Skin epidermis (tissue), 12 donors: ENCODE measurements at regions not wholly inside any gene's neighbourhood (a gene's known extent, or its start where the extent isn't known, plus 50 kb on each side); places are given as distances from the start of the nearest gene placed in this dataset.
"Not testable (repeated sequence)": the region's sequence is repeated elsewhere in the genome, so short reads cannot be mapped to it uniquely, and the experiment has no call there.

ENCODE experiments used
- H3K27ac ChIP-seq, 21 experiments: fragments of 200-600 bp; sonication (generic) in 11 of 21; one replicate each; pipeline ENCODE4 v1.5.0; 2020; ENCODE audit warnings: mild to moderate bottlenecking in 3 of 21, inconsistent platforms in 2 of 21, moderate library complexity in 2 of 21
- H3K4me3 ChIP-seq, 7 experiments: fragments of 200-600 bp; sonication (generic) in 2 of 7; one replicate each; pipeline ENCODE4 v1.5.0; 2020; ENCODE audit warnings: inconsistent platforms in 2 of 7, mild to moderate bottlenecking in 2 of 7, moderate library complexity in 1 of 7

- H3K27ac ChIP-seq = no peak overlapping the region
- no peak overlapping the region for H3K4me3 ChIP-seq
Observed at GRCh38 chr12:33670284-33670683, 230.7 kb upstream of the SYT10 start.

- H3K4me3 ChIP-seq = no peak overlapping the region
- H3K27ac ChIP-seq = no peak overlapping the region
Observed at GRCh38 chr12:33671676-33672075, 232.1 kb upstream of the SYT10 start.

GRCh38 chr12:33672836-33673577, 233.4 kb upstream of the SYT10 start:
- Histone ChIP-seq H3K27ac (no peak overlapping the region), H3K4me3 (no peak overlapping the region)

- H3K27ac ChIP-seq = no peak overlapping the region
Observed at GRCh38 chr12:33676866-33677265, 237.2 kb upstream of the SYT10 start.

GRCh38 chr12:33678221-33678964, 238.8 kb upstream of the SYT10 start:
- Histone ChIP-seq H3K4me3 (no peak overlapping the region), H3K27ac (no peak overlapping the region)

More at GRCh38 chr12:33676866-33677265, 237.2 kb upstream of the SYT10 start:
- no peak overlapping the region for H3K4me3 ChIP-seq

GRCh38 chr12:33690562-33690961, 250.9 kb upstream of the SYT10 start:
- Histone ChIP-seq H3K27ac (no peak overlapping the region), H3K4me3 (no peak overlapping the region)

- H3K27ac ChIP-seq = no peak overlapping the region
- no peak overlapping the region for H3K4me3 ChIP-seq
Observed at GRCh38 chr12:33703221-33703620, 263.6 kb upstream of the SYT10 start.

GRCh38 chr12:33706927-33707326, 267.3 kb upstream of the SYT10 start:
- Histone ChIP-seq H3K4me3 (no peak overlapping the region), H3K27ac (no peak overlapping the region)

- H3K27ac ChIP-seq = no peak overlapping the region
- no peak overlapping the region for H3K4me3 ChIP-seq
Observed at GRCh38 chr12:33708935-33709334, 269.3 kb upstream of the SYT10 start.

GRCh38 chr12:33710548-33710947, 270.9 kb upstream of the SYT10 start:
- Histone ChIP-seq H3K4me3 (no peak overlapping the region), H3K27ac (no peak overlapping the region)

GRCh38 chr12:33718631-33719030, 279.0 kb upstream of the SYT10 start:
- H3K27ac ChIP-seq = no peak overlapping the region
- H3K4me3 ChIP-seq = no peak overlapping the region

- no peak overlapping the region for H3K4me3 ChIP-seq
- H3K27ac ChIP-seq = no peak overlapping the region
Observed at GRCh38 chr12:33721561-33721960, 281.9 kb upstream of the SYT10 start.

- no peak overlapping the region for H3K27ac ChIP-seq
- no peak overlapping the region for H3K4me3 ChIP-seq
Observed at GRCh38 chr12:33724867-33725266, 285.2 kb upstream of the SYT10 start.

- H3K27ac ChIP-seq = no peak overlapping the region
- H3K4me3 ChIP-seq = no peak overlapping the region
Observed at GRCh38 chr12:33734871-33735270, 287.4 kb upstream of the ALG10 start.

- H3K4me3 ChIP-seq = no peak overlapping the region
- no peak overlapping the region for H3K27ac ChIP-seq
Observed at GRCh38 chr12:33752854-33753253, 269.4 kb upstream of the ALG10 start.

- H3K27ac ChIP-seq = no peak overlapping the region
- H3K4me3 ChIP-seq = no peak overlapping the region
Observed at GRCh38 chr12:33757701-33758100, 264.6 kb upstream of the ALG10 start.

- Histone ChIP-seq H3K27ac (no peak overlapping the region), H3K4me3 (no peak overlapping the region)
Observed at GRCh38 chr12:33759279-33759678, 263.0 kb upstream of the ALG10 start.

- Histone ChIP-seq H3K27ac (no peak overlapping the region), H3K4me3 (no peak overlapping the region)
Observed at GRCh38 chr12:33763331-33763730, 259.0 kb upstream of the ALG10 start.

- Histone ChIP-seq H3K27ac (no peak overlapping the region), H3K4me3 (no peak overlapping the region)
Observed at GRCh38 chr12:33770652-33771051, 251.6 kb upstream of the ALG10 start.

GRCh38 chr12:33771889-33772288, 250.4 kb upstream of the ALG10 start:
- no peak overlapping the region for H3K4me3 ChIP-seq
- no peak overlapping the region for H3K27ac ChIP-seq

- H3K27ac ChIP-seq, H3K4me3 ChIP-seq: not testable (repeated sequence)
Observed at GRCh38 chr12:33773091-33773490, 249.2 kb upstream of the ALG10 start.
